ENCODE measurements at regions not wholly inside any gene's neighbourhood (a gene's known extent, or its start where the extent isn't known, plus 50 kb on each side); places are given as distances from the start of the nearest gene placed in this dataset.

DNA sequence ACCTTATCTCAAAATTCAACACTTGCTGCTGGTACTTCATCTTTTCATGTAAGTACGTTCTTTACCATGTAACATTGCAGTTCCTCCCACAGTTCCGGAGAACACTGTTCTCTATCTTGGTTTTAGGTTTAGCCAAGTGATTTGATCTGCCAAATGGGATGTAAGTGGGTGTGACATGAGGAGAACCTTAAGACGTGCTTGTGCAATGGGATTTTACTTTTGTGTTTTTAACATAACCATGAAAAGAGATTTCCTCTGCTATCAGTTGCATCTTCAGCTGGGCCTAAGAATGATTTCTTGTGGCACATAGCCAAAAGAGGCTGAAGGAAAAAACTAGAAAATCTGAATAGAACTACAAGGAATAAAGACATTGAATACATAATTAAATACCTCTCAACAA is 894.5 kb upstream of the ALCAM start:
- H3K36me3 Mint-ChIP-seq (ENCODE audit: unreplicated experiment), result peaks cover 9% of the 10 kb centered on the region
- no peaks in the 10 kb centered on the region for H3K27me3 Mint-ChIP-seq (ENCODE audit: unreplicated experiment)
- no peak overlapping the region for H3K27ac Mint-ChIP-seq (ENCODE audit: unreplicated experiment)
- no peak for TF ChIP-seq CTCF (IDR thresholded peaks at IDR 0.05)
- H3K9me3 Mint-ChIP-seq (ENCODE audit: unreplicated experiment), result peaks cover 32% of the 10 kb centered on the region
- no peak for DNase-seq (ENCODE audit: extremely low spot score, unreplicated experiment)
- no peak overlapping the region for H3K4me3 Mint-ChIP-seq (ENCODE audit: unreplicated experiment)
- H3K4me1 Mint-ChIP-seq (ENCODE audit: unreplicated experiment), result no peaks in the 10 kb centered on the region

GRCh38 chr3:104474011-104474410 is 892.7 kb upstream of the ALCAM start:
- no peaks in the 10 kb centered on the region for H3K4me1 Mint-ChIP-seq (ENCODE audit: unreplicated experiment)

DNA sequence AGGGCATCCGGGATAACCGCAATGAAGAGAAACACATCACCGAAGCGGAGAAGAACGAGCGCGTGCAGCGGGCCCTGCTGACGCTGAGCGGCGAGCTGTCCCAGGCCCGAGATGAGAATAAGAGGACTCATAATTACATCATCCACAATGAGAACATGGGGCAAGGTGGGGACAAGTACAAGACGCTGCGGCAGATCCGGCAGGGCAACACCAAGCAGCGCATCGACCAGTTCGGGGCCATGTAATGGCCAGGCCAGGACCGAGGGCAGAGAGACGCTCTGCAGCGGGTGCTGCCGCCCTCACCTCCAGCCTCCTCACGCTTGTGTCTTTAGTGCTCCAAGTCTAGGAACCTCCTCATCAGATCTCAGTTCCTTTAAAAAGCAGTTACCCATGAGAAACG is 863.7 kb upstream of the ALCAM start:
- Mint-ChIP-seq H3K4me3 (ENCODE audit: unreplicated experiment) (no peak overlapping the region), H3K27me3 (ENCODE audit: unreplicated experiment) (no peaks in the 10 kb centered on the region), H3K36me3 (ENCODE audit: unreplicated experiment) (no peaks in the 10 kb centered on the region), H3K9me3 (ENCODE audit: unreplicated experiment) (peaks cover 32% of the 10 kb centered on the region), H3K27ac (ENCODE audit: unreplicated experiment) (no peak overlapping the region), H3K4me1 (ENCODE audit: unreplicated experiment) (no peaks in the 10 kb centered on the region)
- no peak for TF ChIP-seq CTCF (IDR thresholded peaks at IDR 0.05)
- DNase-seq (ENCODE audit: extremely low spot score, unreplicated experiment), result no peak

More at GRCh38 chr3:104474011-104474410, 892.7 kb upstream of the ALCAM start:
- DNase-seq (ENCODE audit: extremely low spot score, unreplicated experiment), result no peak
- peaks cover 30% of the 10 kb centered on the region for H3K9me3 Mint-ChIP-seq (ENCODE audit: unreplicated experiment)
- TF ChIP-seq CTCF (IDR thresholded peaks at IDR 0.05), result no peak
- peaks cover 6% of the 10 kb centered on the region for H3K36me3 Mint-ChIP-seq (ENCODE audit: unreplicated experiment)
- H3K27ac Mint-ChIP-seq (ENCODE audit: unreplicated experiment), result no peak overlapping the region
- no peak overlapping the region for H3K4me3 Mint-ChIP-seq (ENCODE audit: unreplicated experiment)
- no peaks in the 10 kb centered on the region for H3K27me3 Mint-ChIP-seq (ENCODE audit: unreplicated experiment)

DNA sequence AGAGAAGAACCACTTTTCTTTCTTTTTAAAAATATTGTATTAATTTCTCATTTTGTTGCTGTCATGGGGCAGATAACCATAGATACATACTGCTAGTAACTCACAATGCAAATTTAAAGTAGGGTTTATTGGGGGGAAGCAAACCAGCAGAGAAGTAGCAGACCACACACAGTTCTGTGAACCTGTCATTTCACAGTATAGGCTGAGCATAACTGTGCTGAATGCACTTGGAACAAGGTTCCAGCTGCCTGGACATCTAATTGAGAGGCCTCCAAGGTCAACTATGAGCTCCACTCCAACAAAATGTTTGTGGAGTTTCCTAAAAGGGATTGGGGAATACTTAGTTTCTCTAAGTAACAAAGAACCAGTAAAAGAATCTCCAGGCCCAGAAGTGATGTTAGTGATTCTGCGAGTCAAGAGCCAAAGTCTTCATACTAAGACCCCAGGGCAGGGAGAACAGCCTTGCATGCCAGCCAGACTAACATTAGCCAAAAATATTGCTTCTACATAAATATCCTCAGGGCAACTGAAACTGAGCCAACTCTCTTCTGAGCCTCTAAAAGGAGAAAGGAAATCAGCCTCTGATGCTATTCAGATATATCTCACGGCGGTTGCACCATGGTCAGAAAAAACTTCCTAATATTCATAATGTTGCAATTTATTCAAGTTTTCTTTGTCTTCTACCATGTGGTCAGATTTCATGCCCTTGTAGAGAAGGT is 856.4 kb upstream of the ALCAM start:
- no peak for DNase-seq (ENCODE audit: extremely low spot score, unreplicated experiment)

DNA sequence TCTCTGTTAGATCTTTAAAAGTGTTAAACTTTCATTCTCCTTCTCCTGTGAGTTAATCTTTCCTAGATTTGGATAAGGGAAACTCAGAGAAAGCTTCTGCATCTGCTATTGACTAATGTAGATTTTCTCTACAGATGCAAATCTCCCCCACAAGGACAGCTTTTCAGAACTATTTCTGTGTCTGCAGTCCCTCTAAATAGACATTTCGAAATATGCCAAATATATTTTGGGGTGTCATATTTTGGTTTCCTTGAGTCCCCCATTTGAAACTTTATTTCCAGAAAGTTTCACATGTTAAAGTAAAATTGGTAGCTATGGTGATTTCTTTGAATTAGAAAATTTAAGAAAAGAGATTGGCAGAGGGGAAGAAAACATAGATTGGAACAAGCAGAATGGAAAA is 852.3 kb upstream of the ALCAM start:
- Mint-ChIP-seq H3K9me3 (ENCODE audit: unreplicated experiment) (no peaks in the 10 kb centered on the region), H3K27ac (ENCODE audit: unreplicated experiment) (no peak overlapping the region), H3K4me1 (ENCODE audit: unreplicated experiment) (peaks cover 21% of the 10 kb centered on the region), H3K36me3 (ENCODE audit: unreplicated experiment) (no peaks in the 10 kb centered on the region), H3K27me3 (ENCODE audit: unreplicated experiment) (no peaks in the 10 kb centered on the region), H3K4me3 (ENCODE audit: unreplicated experiment) (no peak overlapping the region)
- no peak for DNase-seq (ENCODE audit: extremely low spot score, unreplicated experiment)
- TF ChIP-seq CTCF (IDR thresholded peaks at IDR 0.05), result no peak

More for the DNA sequence above, 856.4 kb upstream of the ALCAM start:
- no peak for TF ChIP-seq CTCF (IDR thresholded peaks at IDR 0.05)
- Mint-ChIP-seq H3K27ac (ENCODE audit: unreplicated experiment) (peak overlapping the region; percentile 80), H3K9me3 (ENCODE audit: unreplicated experiment) (peaks cover 14% of the 10 kb centered on the region), H3K4me3 (ENCODE audit: unreplicated experiment) (no peak overlapping the region), H3K4me1 (ENCODE audit: unreplicated experiment) (peaks cover 21% of the 10 kb centered on the region), H3K36me3 (ENCODE audit: unreplicated experiment) (no peaks in the 10 kb centered on the region), H3K27me3 (ENCODE audit: unreplicated experiment) (no peaks in the 10 kb centered on the region)
